ENCODE measurements at regions not wholly inside any gene's neighbourhood (a gene's known extent, or its start where the extent isn't known, plus 50 kb on each side); places are given as distances from the start of the nearest gene placed in this dataset.
A peak's percentile ranks its signal among the peaks of the same experiment; 100 is the strongest.
"Not testable (repeated sequence)": the region's sequence is repeated elsewhere in the genome, so short reads cannot be mapped to it uniquely, and the experiment has no call there.

- not testable (repeated sequence) for DNase-seq
These were observed 135.7 kb upstream of the ZNF469 start for GRCh38 chr16:88246955-88247582.

- not testable (repeated sequence) for DNase-seq
These were observed 135.2 kb upstream of the ZNF469 start for GRCh38 chr16:88247583-88247966.

GRCh38 chr16:88248761-88249160 is 134.0 kb upstream of the ZNF469 start:
- not testable (repeated sequence) for DNase-seq

GRCh38 chr16:88250381-88250780 is 132.4 kb upstream of the ZNF469 start:
- DNase-seq, result not testable (repeated sequence)

GRCh38 chr16:88252057-88252794 is 130.5 kb upstream of the ZNF469 start:
- DNase-seq, result not testable (repeated sequence)

- DNase-seq, result not testable (repeated sequence)
These were observed 124.6 kb upstream of the ZNF469 start for GRCh38 chr16:88258141-88258540.

- DNase-seq, result not testable (repeated sequence)
These were observed 123.8 kb upstream of the ZNF469 start for GRCh38 chr16:88258764-88259525.

GRCh38 chr16:88259538-88259937 is 123.2 kb upstream of the ZNF469 start:
- not testable (repeated sequence) for DNase-seq

GRCh38 chr16:88260146-88260545 is 122.6 kb upstream of the ZNF469 start:
- not testable (repeated sequence) for DNase-seq

GRCh38 chr16:88260881-88261665 is 121.7 kb upstream of the ZNF469 start:
- DNase-seq, result not testable (repeated sequence)

GRCh38 chr16:88261814-88262605 is 120.7 kb upstream of the ZNF469 start:
- not testable (repeated sequence) for DNase-seq

- DNase-seq, result peak; percentile 35
These were observed 119.7 kb upstream of the ZNF469 start for GRCh38 chr16:88262858-88263563.

GRCh38 chr16:88263681-88264287 is 119.0 kb upstream of the ZNF469 start:
- not testable (repeated sequence) for DNase-seq

- DNase-seq, result peak; percentile 83
These were observed 118.0 kb upstream of the ZNF469 start for GRCh38 chr16:88264641-88265285.

- DNase-seq, result not testable (repeated sequence)
These were observed 117.3 kb upstream of the ZNF469 start for GRCh38 chr16:88265286-88265938.

GRCh38 chr16:88266036-88266435 is 116.7 kb upstream of the ZNF469 start:
- not testable (repeated sequence) for DNase-seq

GRCh38 chr16:88266935-88267551 is 115.7 kb upstream of the ZNF469 start:
- DNase-seq, result not testable (repeated sequence)

GRCh38 chr16:88268186-88268970 is 114.4 kb upstream of the ZNF469 start:
- not testable (repeated sequence) for DNase-seq
